SKM-1 treated with dmso at 0.1 percent for 144 hours (cell line): ENCODE measurements at regions not wholly inside any gene's neighbourhood (a gene's known extent, or its start where the extent isn't known, plus 50 kb on each side); places are given as distances from the start of the nearest gene placed in this dataset.

ENCODE experiments used
- DNase-seq: peaks from one replicate; lab custom pipeline; 2025; ENCODE audit not compliant: unreplicated experiment; lab: John Stamatoyannopoulos, UW

DNA sequence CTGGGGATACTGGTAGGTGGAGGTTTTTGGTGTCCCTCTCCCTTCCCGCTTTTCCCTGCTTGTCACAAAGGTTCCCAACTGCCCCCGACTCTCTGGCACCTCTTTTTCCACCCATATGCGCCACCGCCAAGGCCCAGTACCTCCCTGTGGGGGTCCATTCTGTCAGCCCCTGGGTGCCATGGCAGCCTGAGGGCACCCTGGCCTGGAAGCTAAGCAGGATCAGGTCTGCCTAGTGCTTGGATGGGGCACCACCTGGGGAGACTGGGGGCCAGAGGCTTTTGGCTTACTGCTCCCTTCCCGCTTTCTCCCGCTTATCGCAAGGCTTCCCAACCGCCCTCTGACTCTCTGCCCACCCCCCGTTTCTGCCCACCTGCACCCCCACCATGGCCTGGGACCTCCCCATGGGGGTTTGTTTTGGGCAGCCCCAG is 2286.4 kb downstream of the TP53TG3F start:
- no peak for DNase-seq

DNA sequence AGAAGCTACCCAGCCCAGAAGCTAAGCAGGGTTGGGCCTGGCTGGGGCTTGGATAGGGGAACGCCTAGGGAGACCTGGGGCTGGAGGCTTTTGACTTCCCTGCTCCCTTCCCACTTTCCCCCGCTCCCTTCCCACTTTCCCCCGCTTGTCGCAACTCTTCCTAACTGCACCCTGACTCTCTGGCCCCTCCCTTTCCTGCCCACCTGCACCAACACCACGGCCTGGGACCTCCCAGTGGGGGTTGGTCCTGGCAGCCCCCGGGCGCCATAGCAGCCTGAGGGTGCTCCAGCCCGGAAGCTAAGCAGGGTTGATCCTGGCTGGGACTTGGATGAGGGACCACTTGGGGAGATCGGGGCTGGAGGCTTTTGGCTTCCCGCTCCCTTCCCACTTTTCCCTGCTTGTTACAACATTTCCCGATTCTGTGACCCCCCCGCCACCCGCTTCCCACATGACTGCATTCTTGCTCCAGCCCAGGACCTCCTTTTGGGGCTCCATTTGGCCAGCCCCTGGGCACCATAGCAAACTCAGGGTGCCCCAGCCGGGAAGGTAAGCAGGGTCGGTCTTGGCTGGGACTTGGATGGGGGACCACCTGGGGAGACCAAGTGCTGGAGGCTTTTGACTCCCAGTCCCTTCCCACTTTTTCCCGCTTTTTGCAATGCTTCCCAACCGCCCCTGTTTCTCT is 2287.0 kb downstream of the TP53TG3F start:
- no peak for DNase-seq

GRCh38 chr16:35746963-35747657 is 2287.7 kb downstream of the TP53TG3F start:
- no peak for DNase-seq

DNA sequence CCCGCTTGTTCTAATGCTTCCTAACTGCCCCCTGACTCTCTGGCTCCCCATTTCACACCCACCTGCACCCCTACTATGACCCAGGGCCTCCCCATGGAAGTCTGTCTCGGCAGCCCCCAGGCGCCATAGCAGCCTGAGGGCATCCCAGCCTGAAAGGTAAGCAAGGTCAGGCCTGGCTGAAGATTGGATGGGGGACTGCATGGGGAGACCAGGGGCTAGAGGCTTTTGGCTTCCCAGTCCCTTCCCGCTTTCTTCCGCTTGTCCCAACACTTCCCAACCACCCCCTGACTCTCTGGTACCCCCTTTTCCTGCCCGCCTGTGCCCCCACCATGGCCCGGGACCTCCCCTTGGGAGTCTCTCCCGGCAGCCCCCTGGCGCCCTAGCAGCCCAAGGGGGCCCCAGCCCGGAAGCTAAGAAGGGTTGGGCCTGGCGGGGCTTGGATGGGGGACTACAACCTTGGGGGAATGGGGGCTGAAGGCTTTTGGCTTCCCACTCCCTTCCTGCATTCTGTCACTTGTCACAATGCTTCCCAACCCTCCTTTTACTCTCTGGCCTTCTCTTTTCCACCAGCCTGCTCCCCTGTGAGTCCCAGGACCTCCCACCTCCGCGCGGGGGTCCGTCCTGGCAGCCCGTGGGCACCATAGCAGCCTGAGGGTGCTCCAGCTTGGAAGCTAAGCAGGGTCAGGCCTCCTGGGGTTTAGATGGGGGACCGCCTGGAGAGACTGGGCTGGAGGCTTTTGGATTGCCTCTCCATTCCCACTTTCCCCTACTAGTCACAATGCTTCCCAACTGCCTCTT is 2288.4 kb downstream of the TP53TG3F start:
- DNase-seq: no peak

GRCh38 chr16:35748621-35749252 is 2289.3 kb downstream of the TP53TG3F start:
- no peak for DNase-seq

- no peak for DNase-seq
Measured at GRCh38 chr16:35749253-35750141, 2290.1 kb downstream of the TP53TG3F start.

DNA sequence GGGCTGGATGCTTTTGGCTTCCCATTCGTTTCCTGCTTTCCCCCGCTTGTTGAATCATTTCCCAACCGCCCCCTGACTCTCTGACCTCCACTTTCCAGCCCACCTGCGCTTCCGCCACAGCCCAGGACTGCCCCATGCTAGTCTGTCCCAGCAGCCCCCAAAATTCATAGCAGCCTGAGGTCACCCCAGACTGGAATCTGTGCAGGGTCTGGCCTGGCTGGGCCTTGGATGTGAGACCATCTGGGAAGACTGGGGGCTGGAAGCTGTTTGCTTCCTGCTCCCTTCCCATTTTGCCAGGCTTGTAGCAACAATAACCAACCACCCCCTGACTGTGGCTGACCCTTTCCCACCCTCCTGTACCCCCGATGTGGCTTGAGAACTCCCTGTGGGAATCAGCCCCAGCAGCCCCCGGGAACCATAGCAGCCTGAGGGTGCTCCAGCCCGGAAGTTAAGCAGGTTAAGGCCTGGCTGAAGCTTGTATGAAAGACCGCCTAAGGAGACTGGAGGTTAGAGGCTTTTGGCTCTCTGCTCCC is 2290.8 kb downstream of the TP53TG3F start:
- no peak for DNase-seq

DNA sequence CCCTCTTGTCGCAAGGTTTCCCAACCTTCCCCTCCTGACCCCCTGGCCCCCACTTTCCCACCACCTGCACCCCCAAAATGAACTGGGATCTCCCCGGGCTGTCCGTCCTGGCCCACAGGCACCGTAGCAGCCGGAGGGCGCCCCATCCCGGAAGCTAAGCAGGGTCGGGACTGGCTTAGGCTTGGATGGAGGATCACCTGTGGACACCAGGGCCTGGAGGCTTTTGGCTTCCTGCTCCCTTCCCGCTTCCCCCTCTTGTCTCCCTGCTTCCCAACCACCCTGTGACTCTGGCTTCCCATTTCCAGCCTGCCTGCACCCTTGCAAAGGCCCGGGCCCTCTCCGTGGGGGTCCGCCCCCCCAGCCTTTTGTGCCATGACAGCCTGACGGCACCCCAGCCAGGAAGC is 2291.3 kb downstream of the TP53TG3F start:
- DNase-seq: no peak

GRCh38 chr16:35751191-35751941 is 2292.0 kb downstream of the TP53TG3F start:
- DNase-seq: no peak

DNA sequence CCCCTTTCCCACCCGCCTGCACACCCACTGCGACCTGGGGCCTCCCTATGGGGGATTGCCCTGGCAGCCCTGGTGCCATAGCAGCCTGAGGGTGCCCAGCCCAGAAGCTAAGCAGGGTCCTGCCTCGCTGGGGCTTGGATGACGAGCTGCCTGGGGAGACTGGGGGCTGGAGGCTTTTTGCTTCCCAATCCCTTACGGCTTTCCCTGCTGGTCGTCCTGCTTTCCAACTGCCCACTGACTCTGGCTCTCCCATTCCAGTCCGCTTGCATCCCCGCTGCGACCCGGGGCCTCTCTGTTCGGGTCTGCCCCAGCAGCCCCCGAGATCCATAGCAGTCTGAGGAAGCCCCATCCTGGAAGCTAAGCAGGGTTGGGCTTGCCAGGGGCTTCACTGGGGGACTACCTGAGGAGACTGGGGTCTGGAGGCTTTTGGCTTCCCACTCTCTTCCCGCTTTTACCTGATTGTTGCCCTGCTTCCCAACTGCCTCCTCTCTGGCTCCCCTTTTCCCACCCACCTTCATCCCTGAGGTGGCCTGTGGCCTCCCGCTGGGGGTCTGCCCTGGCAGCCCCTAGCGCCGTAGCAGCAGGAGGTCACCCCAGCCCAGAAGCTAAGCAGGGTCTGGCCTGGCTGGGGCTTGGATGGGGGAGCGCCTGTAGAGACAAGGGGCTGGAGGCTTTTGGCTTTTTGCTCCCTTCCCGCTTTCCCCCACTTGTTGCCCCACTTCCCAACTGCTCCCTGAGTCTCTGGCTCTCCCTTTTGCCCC is 2292.8 kb downstream of the TP53TG3F start:
- no peak for DNase-seq

- no peak for DNase-seq
Measured at GRCh38 chr16:35752773-35753558, 2293.6 kb downstream of the TP53TG3F start.

DNA sequence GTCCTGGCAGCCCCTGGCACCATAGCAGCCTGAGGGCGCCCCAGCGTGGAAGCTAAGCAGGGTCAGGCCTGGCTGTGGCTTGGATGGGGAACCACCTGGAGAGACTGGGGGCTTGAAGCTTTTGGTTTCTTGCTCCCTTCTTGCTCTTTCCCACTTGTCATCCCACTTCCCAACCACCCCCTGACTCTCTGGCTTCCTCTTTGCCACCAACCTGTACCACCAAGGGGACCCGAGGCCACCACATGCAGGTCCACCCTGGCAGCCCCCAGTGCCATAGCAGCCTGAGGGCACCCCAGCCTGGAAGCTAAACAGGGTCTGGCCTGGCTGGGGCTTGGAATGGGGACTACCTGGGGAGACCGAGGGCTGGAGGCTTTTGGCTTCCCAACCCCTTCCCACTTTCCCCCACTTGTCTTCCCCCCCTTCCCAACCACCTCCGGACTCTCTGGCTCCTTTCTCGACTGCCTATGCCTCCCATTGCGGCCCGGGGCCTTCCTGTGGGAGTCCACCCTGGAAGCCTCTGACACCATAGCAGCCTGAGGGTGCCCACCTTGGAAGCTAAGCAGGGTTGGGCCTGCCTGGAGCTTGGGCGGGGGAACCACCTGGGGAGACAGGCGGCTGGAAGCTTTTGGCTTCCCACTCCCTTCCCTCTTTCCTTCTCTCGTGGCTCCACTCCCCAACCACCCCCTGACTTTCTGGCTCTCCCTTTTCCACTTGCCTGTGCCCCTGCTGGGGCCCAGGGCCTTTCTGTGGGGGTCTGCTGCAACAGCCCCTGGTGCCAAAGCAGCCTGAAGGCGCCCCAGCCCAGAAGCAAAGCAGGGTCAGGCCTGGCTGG is 2294.4 kb downstream of the TP53TG3F start:
- DNase-seq: no peak

- no peak for DNase-seq
Measured at GRCh38 chr16:35754391-35755369, 2295.3 kb downstream of the TP53TG3F start.

GRCh38 chr16:35788381-35788780 is 2329.0 kb downstream of the TP53TG3F start:
- DNase-seq: no peak

DNA sequence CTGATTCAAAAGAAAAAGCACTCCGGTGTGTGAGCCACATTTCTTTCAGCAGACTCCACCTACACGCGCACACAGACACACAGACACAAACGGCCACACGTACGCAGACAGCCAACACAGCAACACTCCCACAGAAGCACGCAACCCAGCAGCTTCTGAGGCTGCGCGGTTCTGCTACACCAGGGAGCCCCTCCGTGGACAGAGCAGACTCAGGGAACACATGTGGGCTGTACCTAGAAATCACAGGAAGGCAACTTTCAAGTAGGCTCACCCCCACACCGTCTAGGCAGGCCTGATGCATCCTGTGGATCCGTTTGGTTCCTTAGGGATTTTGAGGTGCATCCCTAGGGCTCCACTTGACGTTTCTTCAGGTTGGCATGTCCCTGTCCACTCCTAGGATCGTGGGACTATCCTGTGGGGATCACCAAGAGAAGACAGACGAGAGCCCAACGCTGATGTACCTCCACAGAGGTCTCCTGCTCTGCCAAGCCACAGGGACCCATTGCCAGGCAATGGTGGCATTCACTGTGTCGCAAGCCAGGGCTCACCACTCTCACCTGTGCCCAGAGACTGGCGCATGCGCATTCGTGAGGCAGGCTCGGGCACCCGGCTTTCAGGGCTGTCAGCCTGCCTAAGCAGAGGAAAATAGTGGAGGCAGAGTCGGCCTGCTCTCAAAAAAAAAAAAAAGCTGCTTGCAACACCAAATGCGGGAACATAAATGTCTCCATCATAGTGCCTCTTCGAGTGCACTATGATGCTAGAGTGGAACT is 2333.3 kb downstream of the TP53TG3F start:
- DNase-seq: no peak
